ENCODE measurements at regions not wholly inside any gene's neighbourhood (a gene's known extent, or its start where the extent isn't known, plus 50 kb on each side); places are given as distances from the start of the nearest gene placed in this dataset.

- TF ChIP-seq POLR2AphosphoS5 (IDR thresholded peaks at IDR 0.05) (no peak), POLR2A (IDR thresholded peaks at IDR 0.05) (no peak), CTCF (IDR thresholded peaks at IDR 0.05 in 8 of 11, conservative IDR thresholded peaks at IDR 0.05 in 3 of 11) (no peak)
- DNase-seq: no peak
- Histone ChIP-seq H3K36me3 (no peaks in the 10 kb centered on the region), H3K4me3 (no peak overlapping the region), H3K4me1 (no peaks in the 10 kb centered on the region), H3K27ac (no peak overlapping the region), H3K27me3 (replicated peaks in 1 of 7) (no peaks in the 10 kb centered on the region), H3K9me3 (no peaks in the 10 kb centered on the region)
- intact Hi-C loops (cut with DNase I; ENCODE audit: low total_unique reads): no loop called here
- 64 to 94% (median 86%) methylated on average over 2 of the region's 2 CpGs for WGBS, 5 donors
Observed at GRCh38 chrX:125622899-125623298, 303.2 kb downstream of the TEX13C start.

GRCh38 chrX:125627676-125628075, 308.0 kb downstream of the TEX13C start:
- no peaks in the 10 kb centered on the region for H3K27me3 ChIP-seq (replicated peaks in 1 of 7)
- H3K9me3 ChIP-seq: no peaks in the 10 kb centered on the region
- TF ChIP-seq POLR2A (IDR thresholded peaks at IDR 0.05): no peak
- no peaks in the 10 kb centered on the region for H3K36me3 ChIP-seq
- no peak overlapping the region for H3K4me3 ChIP-seq
- intact Hi-C loops (cut with DNase I; ENCODE audit: low total_unique reads): no loop called here
- WGBS, 5 donors: 53 to 73% (median 67%) methylated on average over 5 to 6 of the region's 6 CpGs
- DNase-seq: no peak
- no peak overlapping the region for H3K27ac ChIP-seq
- no peaks in the 10 kb centered on the region for H3K4me1 ChIP-seq

DNA sequence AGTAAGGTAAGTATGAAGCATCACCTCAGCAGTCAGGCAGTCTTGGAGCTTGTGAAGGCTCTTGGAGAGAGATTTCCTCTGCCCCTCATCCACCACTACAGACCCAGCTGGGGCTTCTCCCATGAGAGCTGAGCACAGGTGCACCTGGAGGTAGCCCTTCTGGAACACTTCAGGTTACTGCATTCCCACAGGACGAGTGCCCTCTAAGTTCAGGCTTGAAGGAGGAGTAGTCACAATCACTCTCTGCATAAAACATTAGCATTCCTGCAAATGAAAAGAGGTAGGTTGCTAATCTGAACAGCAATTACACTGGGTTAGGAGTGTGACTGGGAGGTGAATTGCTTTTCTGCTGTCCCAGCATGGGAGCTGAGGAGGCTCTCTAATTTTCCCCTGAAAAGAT, 308.8 kb downstream of the TEX13C start:
- no peak for DNase-seq
- Histone ChIP-seq H3K36me3 (no peaks in the 10 kb centered on the region), H3K4me3 (no peak overlapping the region), H3K27me3 (replicated peaks in 1 of 7) (no peaks in the 10 kb centered on the region), H3K9me3 (no peaks in the 10 kb centered on the region), H3K4me1 (no peaks in the 10 kb centered on the region), H3K27ac (no peak overlapping the region)
- intact Hi-C loops (cut with DNase I; ENCODE audit: low total_unique reads): no loop called here
- WGBS, 5 donors: 25 to 58% (median 37%) methylated on average over 1 of the region's 1 CpG
- no peak for TF ChIP-seq POLR2AphosphoS5 (IDR thresholded peaks at IDR 0.05)
- TF ChIP-seq POLR2A (IDR thresholded peaks at IDR 0.05): no peak
- no peak for TF ChIP-seq CTCF (IDR thresholded peaks at IDR 0.05 in 8 of 11, conservative IDR thresholded peaks at IDR 0.05 in 3 of 11)

DNA sequence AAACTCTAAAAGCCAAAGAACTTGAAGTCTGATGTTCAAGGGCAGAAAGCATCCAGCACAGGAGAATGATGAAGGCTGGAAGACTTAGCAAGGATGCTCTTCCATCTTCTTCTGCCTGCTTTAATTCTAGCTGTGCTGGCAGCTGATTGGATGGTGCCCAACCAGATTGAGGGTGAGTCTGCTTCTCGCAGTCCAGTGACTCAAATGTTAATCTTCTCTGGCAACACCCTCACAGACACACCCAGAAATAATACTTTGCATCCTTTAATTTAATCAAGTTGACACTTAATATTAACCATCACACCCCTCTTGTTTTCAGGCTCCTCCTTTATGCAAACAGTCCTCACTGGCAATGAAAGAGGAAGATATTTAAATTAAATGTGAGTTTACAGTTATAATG, 321.7 kb downstream of the TEX13C start:
- intact Hi-C loops (cut with DNase I; ENCODE audit: low total_unique reads): no loop called here
- H3K4me1 ChIP-seq: no peaks in the 10 kb centered on the region
- H3K4me3 ChIP-seq: no peak overlapping the region
- H3K9me3 ChIP-seq: peaks cover 0 to 7% (median 0%) of the 10 kb centered on the region in 8 donors
- no peaks in the 10 kb centered on the region for H3K36me3 ChIP-seq
- no peak for DNase-seq
- no peak overlapping the region for H3K27ac ChIP-seq
- TF ChIP-seq CTCF (IDR thresholded peaks at IDR 0.05 in 8 of 11, conservative IDR thresholded peaks at IDR 0.05 in 3 of 11) (no peak), POLR2A (IDR thresholded peaks at IDR 0.05) (no peak), POLR2AphosphoS5 (IDR thresholded peaks at IDR 0.05) (no peak)
- no peaks in the 10 kb centered on the region for H3K27me3 ChIP-seq (replicated peaks in 1 of 7)
- WGBS, 5 donors: 67 to 80% (median 75%) methylated on average over 1 of the region's 1 CpG

DNA sequence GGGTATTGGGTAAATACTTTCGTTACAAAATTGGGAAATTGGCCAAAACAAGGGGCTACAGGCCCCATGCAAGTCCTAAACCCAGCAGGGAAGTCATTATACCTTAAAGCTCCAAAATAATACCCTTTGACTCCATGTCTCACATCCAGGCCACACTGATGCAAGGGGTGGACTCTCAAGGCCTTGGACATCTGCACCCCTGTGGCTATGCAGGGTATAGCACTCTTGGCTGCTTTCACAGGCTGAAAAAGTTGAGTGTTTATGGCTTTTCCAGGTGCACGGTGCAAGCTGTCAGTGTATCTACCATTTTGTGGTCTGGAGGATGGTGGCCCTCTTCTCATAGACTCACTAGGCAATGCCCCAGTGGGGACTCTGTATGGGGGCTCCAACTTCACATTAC, 326.5 kb downstream of the TEX13C start:
- DNase-seq: no peak
- no peaks in the 10 kb centered on the region for H3K27me3 ChIP-seq (replicated peaks in 1 of 7)
- H3K27ac ChIP-seq: no peak overlapping the region
- no peaks in the 10 kb centered on the region for H3K36me3 ChIP-seq
- no peaks in the 10 kb centered on the region for H3K4me1 ChIP-seq
- no peak overlapping the region for H3K4me3 ChIP-seq
- H3K9me3 ChIP-seq: peaks cover 0 to 7% (median 0%) of the 10 kb centered on the region in 8 donors
- intact Hi-C loops (cut with DNase I; ENCODE audit: low total_unique reads): no loop called here
- 6 to 65% (median 57%) methylated on average over 1 to 2 of the region's 2 CpGs for WGBS, 5 donors
- TF ChIP-seq POLR2AphosphoS5 (IDR thresholded peaks at IDR 0.05): no peak
- TF ChIP-seq POLR2A (IDR thresholded peaks at IDR 0.05): no peak
- no peak for TF ChIP-seq CTCF (IDR thresholded peaks at IDR 0.05 in 8 of 11, conservative IDR thresholded peaks at IDR 0.05 in 3 of 11)

Data from spleen (tissue), 11 donors.